GM19099 (cell line): ENCODE measurements at regions not wholly inside any gene's neighbourhood (a gene's known extent, or its start where the extent isn't known, plus 50 kb on each side); places are given as distances from the start of the nearest gene placed in this dataset.

ENCODE experiments used
- POLR2A ChIP-seq: IDR thresholded peaks from 3 replicates; pipeline ENCODE4 v1.6.1; 2011; ENCODE audit warnings: low read depth; ENCODE audit not compliant: insufficient read length; ENCODE audit errors: extremely low read depth

DNA sequence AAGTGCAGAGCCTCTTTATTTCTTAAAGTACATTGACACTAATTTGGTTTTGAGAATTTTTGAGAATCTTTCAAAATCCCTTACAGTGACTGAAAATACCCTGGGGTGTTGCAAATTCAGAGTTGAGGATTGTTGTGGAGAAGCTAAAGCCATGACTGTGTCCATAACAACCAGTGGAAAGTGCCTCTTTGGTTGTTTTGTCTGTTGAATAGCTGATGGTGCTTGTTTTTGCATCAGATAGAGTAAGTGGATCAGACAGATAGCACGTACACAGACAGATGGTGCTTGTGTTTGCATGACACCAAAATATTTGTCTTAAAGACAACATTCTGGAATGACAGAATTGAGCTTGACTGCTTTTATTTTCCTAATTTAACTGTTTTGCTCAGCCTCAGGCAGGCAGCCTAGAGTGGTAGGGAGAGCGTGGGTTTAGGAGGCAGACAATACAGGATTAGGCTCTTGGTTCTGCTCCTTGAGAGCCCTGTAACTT, 265.0 kb downstream of the IL20RB start:
- TF ChIP-seq POLR2A: no peak

DNA sequence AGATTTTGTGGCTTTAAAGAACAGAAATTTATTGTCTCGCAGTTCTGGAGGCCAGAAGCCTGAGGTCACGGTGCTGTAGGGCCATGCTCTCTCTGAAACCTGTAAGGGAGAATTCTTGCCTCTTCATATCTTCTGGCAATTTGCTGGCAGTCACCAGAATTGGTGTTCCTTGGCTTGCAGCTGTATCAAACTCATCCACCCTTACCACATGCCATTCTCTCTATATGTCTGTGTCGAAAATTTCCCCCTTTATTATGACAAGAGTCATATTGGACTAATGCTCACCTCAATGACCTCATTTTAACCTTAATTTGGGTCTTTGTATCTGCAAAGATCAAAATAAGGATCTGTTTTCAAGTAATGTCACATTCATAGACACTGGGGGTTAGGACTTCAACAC, 266.7 kb downstream of the IL20RB start:
- TF ChIP-seq POLR2A: no peak

DNA sequence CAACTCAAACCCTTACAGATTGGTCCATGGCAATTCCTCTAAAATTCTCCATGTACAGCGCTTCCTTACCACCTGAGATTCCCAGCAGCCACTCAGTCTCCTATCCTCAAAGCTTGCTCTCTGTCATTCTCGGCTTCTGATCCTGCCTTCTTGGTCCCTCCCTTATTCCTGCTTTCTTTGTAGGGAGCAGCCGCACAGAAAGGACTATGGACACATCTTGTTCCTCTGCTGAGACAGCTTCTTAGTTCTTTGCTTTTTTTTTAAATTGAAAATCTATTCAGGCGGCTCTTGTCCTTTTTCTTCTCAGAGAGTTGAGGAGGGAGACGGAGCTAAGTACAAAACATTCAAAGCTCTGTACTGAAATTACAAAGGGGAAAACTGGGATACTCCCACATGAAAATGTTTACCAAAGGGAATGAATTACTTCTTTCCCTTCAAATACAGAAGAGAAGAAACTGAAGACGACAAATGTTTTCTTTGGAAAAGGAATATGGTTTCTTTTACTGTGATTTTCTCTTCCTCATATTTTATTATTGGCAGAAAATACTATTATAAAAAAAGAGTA, 285.1 kb downstream of the IL20RB start:
- no peak for TF ChIP-seq POLR2A

DNA sequence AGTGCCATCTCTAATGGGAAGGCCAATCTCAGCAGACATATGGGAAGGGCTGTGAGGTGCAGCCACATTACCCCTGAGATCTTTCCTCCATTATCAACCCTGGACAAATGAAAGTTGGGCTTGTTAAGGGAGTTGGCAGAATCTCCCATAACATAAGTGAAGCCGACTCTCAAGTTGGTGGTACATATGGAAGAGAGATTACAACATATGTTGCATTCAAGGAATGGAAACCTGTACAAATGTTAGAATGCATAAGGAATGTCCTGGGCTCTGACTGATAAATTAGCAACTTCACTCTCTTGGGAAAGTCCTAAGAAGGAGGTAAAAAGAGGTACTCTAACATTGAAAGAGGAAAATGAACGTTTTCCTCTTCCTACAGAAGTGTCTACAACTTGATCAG, 288.7 kb downstream of the IL20RB start:
- no peak for TF ChIP-seq POLR2A

DNA sequence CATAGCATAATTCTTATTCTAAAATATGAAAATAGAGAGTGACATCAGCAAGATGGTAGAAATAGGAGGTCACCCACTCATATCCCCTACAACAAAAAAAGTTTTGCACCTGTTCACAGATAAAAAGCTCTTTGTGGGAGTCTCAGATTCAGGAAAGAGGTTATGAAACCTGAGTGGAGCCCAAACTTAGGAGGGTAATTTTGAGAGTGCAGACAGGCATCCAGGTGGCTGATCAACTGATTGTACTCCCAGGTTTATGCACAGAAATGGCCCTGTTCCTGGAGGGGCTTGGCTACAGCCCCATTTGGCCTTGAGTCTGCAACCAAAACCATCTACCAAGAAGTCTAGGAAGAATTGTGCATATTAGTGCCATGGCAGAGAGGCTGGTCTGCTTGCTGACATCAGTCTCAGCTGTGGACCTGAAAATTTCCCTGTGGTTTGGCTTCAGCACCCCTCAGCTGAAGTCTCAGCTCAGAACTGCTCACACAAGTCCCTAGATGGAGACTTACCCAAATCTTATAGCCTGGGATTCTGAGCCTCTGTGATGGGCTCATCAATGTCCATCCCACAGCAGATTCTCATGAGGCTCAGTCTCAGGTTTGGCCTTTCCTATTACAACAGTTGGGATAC, 291.6 kb downstream of the IL20RB start:
- no peak for TF ChIP-seq POLR2A

DNA sequence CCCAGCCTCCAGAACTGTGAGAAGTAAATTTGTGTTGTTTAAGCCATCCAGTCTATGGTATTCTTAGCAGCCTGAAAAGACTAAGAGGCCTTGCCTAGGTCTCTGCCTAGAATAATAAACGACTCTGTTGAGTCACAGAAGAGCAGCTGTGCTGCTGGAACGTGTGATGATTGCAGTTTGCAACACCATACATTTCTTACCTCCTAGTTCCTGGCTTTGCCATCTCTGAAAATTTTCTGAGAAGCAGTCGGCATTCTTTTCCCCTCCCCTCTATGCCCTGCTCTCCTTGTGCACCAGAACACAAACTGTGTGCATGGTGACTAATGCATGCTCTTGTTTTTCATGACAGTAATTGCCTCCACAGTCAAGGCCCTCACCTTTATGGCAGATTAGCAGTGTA, 301.3 kb downstream of the IL20RB start:
- TF ChIP-seq POLR2A: no peak

DNA sequence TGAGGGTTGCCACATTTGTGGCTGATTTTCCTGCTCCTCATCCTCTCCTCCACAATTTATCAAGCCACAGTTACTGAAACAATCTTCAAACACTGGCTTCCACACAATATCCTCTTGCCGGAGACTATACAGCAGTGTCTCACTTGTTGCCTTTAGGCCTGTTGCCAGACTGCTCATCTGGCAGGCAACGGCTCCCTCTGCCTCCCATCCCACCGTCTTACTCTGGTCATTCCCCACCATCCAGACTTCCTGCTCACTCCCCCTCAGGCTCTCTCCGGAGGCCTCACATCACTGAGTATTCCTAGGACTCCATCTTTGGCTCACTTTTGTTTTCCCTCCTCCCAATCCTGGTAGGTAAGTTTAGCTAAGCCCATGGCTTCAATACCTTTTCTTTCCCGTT, 301.9 kb downstream of the IL20RB start:
- no peak for TF ChIP-seq POLR2A

DNA sequence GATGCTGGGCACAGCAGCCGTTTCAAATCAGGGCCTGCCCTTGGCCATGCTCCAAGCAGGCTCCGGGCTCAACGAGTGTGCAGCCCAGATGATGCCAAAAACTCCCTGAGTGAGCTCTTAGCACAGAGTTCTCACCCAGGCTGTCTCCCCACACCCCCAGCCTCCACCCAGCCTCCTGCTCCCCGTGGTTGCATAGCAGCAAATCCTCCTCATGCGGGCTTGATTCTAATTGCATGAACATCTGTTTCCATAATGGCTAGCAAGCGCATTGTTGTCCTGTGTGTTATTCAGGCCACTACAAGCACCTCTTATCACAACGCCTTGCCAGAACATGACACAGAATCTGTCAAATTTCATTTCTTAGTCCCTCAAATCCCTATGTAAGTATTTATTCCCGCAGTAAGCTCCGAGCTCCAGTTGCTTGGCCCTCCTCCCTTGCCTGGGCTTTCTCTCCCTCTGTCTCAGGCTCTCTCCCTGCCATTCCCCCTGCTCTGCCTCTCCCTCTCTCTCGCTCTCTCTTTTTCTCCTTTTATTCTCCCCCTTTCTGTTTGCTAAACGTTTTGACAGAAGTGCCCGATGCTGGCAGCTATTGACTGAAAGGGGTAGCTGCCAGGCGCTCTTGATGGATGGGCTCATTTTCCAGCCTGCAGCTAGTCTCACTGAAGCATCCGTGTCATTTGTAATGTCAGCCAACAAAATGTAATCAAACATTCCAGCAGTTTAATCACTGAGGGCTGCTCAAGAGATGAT, 306.5 kb downstream of the IL20RB start:
- no peak for TF ChIP-seq POLR2A

DNA sequence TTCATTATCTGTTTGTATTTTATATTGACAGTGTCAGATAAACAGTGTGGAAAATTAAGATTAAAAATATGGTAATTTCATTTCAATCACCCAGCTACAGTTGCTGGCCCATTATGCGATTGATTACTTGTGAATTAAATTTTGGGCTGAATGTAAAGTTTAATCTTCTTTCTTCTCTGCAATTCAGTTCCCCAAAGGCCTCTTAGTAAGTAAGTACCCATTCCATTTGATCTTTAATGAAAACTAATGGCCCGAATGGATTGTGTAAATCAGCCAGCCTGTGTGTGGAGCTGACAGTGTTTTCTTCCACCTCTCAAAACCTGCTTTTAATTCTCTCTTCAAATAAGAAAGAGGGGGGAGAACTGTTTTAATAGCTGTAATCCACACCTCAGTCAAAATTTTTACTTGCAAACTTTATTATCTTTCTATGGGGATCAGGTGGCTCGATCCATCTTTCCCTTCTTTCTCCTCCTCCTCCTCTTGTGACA, 307.1 kb downstream of the IL20RB start:
- TF ChIP-seq POLR2A: no peak

DNA sequence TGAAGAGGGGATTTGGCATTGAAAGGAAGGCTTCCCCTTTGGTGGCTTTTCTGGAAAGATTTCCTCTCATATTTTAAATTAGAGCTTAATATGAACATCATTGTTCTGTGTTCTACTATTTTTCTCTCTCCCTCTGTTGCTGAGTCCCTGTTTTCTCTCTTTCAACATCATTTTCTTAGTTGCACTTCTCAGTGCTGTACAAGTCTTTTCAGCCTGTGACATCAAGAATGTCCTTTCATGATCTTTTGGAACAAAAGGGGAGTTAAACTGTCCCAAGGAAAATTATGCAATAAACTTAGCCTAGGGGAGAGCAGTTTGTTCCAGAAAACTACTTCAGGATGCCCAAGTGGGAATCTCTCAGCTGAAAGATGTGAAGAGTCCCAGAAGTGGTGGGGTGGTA, 325.1 kb downstream of the IL20RB start:
- TF ChIP-seq POLR2A: no peak

DNA sequence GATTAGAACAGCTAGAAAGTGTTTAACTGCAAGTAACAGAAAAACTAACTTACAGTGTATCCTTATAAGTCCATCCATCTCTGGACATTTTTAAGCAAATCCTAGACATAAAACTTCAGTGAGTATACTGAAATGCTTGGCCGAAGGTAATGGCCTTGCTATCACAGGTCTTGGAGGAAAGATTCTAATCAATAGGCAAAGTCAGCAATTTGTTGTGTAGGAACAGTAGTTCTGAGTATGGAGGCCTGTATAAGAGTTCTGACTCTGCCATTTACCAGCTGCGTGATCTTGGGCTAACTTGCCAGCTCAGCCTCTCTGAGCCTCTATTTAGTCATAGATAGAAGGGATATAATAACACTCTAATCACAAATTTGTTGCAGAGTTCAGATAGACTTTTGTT, 328.1 kb downstream of the IL20RB start:
- no peak for TF ChIP-seq POLR2A

DNA sequence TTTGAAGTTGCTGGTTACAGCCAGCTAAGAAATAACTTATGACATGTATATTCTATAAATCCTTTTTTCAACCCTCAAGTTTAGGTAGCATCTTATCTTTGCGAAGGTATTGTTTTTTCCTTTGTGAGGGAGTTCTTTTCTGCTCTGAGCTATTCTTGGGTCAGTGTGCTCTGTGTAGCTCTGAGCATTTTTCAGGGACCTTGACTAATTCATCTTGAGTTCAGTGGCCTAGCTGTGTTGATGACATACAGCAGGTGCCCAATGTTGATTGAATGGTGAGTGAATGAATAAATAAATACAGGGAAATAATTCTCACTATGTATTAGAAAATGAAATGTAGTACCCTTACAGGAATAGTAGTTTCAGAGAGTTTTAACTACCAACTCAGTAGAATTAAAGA, 335.3 kb downstream of the IL20RB start:
- no peak for TF ChIP-seq POLR2A

DNA sequence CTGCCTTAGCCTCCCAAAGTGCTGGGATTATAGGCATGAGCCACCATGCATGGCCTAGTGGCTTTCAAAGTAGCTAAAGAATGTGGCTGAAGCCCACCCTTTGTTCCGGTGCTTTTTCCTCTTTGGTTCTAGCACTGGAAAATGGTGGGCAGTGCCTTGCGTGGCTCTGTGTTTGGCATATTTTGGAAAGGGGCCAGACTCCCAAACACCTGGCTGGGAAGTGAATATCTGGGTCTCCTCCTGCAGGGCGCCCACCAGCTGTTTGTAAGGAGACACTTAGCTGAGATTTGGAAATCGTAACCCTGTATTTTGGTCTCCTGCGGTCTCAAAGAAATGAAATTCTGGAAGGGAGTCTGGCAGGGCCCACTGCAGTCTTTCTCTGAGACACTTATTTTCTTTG, 336.4 kb downstream of the IL20RB start:
- TF ChIP-seq POLR2A: no peak

DNA sequence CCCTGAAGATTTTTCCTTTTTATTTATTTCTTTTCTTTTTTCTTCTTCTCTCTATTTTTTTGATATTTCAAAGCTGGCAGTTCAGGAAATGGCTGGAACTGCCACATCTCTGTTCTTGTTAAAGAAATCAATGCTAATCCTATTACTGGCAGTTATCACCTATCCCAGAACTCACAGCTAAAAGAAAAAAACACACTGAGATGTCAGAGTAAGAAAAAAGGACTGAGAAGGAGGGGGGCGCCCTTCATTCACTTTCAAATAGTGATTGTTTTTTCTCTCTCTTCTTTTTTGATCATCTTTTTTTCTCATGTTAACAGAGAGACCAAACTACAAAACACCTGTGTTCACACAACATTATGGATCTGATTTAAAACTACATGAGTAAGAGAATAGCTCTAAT, 337.1 kb downstream of the IL20RB start:
- TF ChIP-seq POLR2A: no peak

DNA sequence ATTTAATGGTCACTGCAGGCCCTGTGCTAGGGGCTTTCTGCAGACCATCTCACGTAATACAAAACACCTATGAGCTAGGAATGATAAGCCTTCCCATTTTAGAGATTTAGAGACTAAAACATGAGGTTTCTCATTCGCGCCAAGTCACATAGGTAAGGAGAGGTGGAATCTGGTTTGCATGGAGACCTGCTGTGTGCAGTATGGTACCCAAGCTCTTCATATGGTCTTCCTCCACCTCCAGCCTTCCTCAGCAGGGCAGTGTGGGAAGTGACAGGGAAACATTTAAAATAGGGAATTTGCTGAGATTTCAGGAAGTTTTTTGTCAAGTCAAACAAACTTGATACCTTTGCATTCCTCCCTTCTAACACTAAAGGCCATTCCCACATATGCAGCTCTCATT, 337.6 kb downstream of the IL20RB start:
- no peak for TF ChIP-seq POLR2A

DNA sequence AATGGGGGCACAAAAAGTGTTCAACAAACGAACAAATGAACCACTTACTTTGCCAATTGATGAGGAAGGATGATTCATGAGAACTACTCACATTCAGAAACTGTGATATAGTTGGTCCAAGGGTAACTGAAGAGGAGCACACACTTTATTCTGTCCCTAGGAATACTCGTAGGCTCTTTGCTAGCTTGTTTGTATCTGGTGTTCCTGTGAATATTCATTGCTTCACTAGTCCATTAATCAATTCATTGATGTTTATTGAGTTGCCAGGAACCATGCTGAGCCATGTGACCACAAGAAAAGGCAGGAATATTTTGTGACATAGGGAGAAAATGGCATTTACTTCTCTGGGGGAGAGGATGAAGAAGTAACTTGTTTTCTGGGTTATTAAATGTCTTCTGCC, 338.3 kb downstream of the IL20RB start:
- TF ChIP-seq POLR2A: no peak

DNA sequence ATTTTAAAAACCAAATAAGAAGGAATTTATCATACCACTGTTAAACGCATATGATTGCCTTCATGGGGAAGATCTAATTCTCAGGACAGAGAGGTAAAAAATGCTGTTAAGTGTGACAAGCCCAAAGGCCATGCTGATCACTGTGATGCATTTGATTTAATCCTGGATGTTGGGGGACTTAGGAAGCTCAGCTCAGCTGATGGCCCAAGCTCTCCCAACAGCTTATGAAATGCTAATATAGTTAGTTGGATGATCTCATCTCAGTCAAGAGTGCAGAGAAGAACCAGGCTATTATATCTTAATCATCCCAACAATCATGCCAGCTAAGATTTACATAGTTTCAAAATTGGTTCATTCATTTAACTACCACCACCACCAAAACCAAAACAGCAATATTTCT, 340.0 kb downstream of the IL20RB start:
- no peak for TF ChIP-seq POLR2A

DNA sequence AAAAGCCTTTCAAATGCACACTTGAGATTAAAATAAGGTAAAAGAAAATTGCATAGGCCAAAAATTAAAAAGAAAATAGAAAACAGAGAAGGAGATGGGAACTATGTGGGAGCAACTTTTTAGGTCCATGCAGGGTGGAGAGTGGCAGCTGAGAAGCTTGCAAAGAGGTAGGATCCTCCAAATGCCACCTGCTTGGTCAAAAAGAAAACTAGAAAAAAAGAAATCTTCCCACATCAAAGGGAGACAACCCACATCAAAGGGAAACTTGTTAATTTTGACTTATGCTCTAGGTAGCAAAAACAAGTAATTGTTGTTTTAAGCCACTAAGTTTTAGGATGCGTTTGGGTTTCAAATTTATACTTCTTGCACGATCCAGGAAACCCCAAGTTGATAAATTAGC, 342.9 kb downstream of the IL20RB start:
- no peak for TF ChIP-seq POLR2A
